Subcutaneous abdominal adipose tissue (tissue), 5 donors: ENCODE measurements at regions not wholly inside any gene's neighbourhood (a gene's known extent, or its start where the extent isn't known, plus 50 kb on each side); places are given as distances from the start of the nearest gene placed in this dataset.

ENCODE experiments used
- H3K27ac ChIP-seq: one replicate; pipeline ENCODE4 v1.7.0; 2013; ENCODE audit warnings: low read depth, mild to moderate bottlenecking, inconsistent platforms, low read length, moderate library complexity
- H3K27me3 ChIP-seq, 5 donors: one replicate each; pipeline ENCODE4 v1.7.0; 2013; ENCODE audit warnings: low read length in 5 of 5, inconsistent platforms in 1 of 5; ENCODE audit not compliant: control insufficient read depth in 5 of 5, insufficient read depth in 4 of 5
- H3K36me3 ChIP-seq, 5 donors: one replicate each; pipeline ENCODE4 v1.7.0; 2013; ENCODE audit warnings: low read length in 5 of 5; ENCODE audit not compliant: control insufficient read depth in 5 of 5, insufficient read depth in 5 of 5
- H3K4me1 ChIP-seq, 5 donors: one replicate each; pipeline ENCODE4 v1.7.0; 2013; ENCODE audit warnings: low read length in 5 of 5, mild to moderate bottlenecking in 3 of 5, moderate library complexity in 1 of 5; ENCODE audit not compliant: control insufficient read depth in 5 of 5, insufficient read depth in 5 of 5
- H3K4me3 ChIP-seq, 5 donors: one replicate each; pipeline ENCODE4 v1.7.0; 2013; ENCODE audit warnings: low read length in 5 of 5, low read depth in 1 of 5
- H3K9ac ChIP-seq, 5 donors: one replicate each; pipeline ENCODE4 v1.7.0; 2013; ENCODE audit warnings: low read length in 5 of 5, mild to moderate bottlenecking in 4 of 5, moderate library complexity in 3 of 5
- H3K9me3 ChIP-seq, 5 donors: one replicate each; pipeline ENCODE4 v1.7.0; 2013; ENCODE audit warnings: low read length in 5 of 5; ENCODE audit not compliant: control insufficient read depth in 5 of 5
- donor health status: healthy.
- donor health status: healthy.
- donor health status: healthy.
- donor health status: healthy.
- donor health status: healthy.

DNA sequence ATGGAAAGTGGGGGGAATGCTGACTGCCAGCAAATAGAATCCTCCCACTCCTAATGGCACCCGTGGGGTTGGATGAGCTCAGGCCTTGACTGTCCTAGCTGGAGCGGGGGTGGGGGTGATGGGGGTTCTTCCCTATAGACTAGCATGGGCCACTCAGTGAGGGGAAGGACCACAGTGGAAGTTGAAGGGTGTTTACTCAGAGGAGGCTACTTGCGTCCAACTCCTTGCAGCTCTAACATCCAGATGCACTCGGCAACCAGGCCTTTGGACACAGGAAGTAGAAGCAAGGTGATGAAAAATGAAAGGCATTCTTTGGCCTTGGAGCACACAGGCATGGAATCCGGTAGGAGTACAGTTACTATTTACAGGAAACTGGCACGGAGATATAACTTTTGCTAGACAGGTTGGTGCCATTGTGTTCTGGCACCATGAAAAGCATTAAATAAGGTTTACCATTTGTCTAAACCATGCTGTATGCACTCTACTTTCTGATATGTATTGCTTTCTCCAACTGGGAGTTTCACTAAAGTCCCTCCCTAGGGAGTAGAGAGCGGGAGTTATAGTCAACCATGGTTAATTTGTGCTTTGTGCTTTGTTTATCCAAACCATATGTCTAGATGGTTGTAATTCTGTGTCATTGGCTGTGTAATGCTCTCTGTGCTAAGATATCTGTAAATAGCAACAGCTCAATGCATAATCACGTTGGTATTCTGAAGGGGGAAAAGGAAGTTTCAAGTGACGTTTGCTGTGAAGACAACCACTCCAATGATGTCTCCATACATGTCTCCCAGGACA lies 125.3 kb downstream of the TSHZ3 start:
- no peaks in the 10 kb centered on the region for H3K4me1 ChIP-seq
- H3K36me3 ChIP-seq: no peaks in the 10 kb centered on the region
- no peaks in the 10 kb centered on the region for H3K27me3 ChIP-seq
- no peaks in the 10 kb centered on the region for H3K9me3 ChIP-seq
- H3K27ac ChIP-seq: no peak overlapping the region
- no peak overlapping the region for H3K4me3 ChIP-seq
- no peak overlapping the region for H3K9ac ChIP-seq

DNA sequence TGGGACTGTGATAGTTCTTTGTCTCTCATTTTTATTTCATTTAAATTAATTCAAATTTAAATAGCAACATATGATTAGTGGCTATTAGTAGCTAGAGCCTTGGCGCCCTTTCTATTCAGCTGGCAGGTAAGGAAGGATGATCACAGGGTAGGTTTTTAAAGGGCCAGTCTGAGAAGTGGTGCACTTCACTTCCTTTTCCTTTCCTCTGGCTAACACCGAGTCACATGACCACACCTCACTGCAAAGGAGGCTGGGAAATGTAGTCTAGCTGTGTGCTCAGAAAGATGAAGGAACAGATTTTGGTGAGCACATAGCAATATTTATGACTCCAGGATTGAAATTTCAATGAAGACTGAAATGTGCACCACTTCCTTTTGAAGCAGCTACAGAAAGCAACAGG lies 128.7 kb downstream of the TSHZ3 start:
- Histone ChIP-seq H3K4me3 (no peak overlapping the region), H3K9me3 (no peaks in the 10 kb centered on the region), H3K27ac (no peak overlapping the region), H3K9ac (no peak overlapping the region), H3K4me1 (no peaks in the 10 kb centered on the region), H3K36me3 (no peaks in the 10 kb centered on the region), H3K27me3 (no peaks in the 10 kb centered on the region)

- Histone ChIP-seq H3K4me3 (no peak overlapping the region), H3K27ac (no peak overlapping the region), H3K9me3 (no peaks in the 10 kb centered on the region), H3K9ac (no peak overlapping the region), H3K36me3 (no peaks in the 10 kb centered on the region), H3K4me1 (peaks cover 0 to 9% (median 0%) of the 10 kb centered on the region in 5 donors), H3K27me3 (no peaks in the 10 kb centered on the region)
Observed at GRCh38 chr19:31214997-31215396, 134.2 kb downstream of the TSHZ3 start.

GRCh38 chr19:31214086-31214485 lies 135.2 kb downstream of the TSHZ3 start:
- Histone ChIP-seq H3K36me3 (no peaks in the 10 kb centered on the region), H3K9ac (no peak overlapping the region), H3K4me3 (no peak overlapping the region), H3K27me3 (no peaks in the 10 kb centered on the region), H3K27ac (no peak overlapping the region), H3K4me1 (peaks cover 0 to 9% (median 0%) of the 10 kb centered on the region in 5 donors), H3K9me3 (no peaks in the 10 kb centered on the region)

DNA sequence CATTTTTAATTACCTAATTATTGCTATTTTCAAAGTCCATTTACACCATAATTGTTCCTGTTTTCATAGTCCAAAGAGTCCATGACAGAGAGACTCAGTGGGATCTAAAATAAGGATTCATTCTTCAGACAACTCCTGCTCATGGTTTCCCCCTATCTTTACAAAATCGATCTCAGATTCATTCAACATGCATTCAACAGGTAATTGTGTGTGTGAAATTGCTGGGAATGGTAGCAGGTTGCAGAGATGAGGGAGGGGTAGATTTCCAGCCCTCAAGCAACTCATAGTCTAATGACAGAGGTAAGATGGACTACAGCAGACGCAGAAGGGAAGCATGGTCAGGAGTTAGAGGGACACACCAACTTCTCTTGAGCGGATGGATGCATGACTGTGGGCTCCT lies 138.1 kb downstream of the TSHZ3 start:
- Histone ChIP-seq H3K4me1 (peaks cover 0 to 9% (median 0%) of the 10 kb centered on the region in 5 donors), H3K4me3 (no peak overlapping the region), H3K9ac (no peak overlapping the region), H3K9me3 (no peaks in the 10 kb centered on the region), H3K27me3 (no peaks in the 10 kb centered on the region), H3K27ac (no peak overlapping the region), H3K36me3 (no peaks in the 10 kb centered on the region)

- no peak overlapping the region for H3K27ac ChIP-seq
- no peaks in the 10 kb centered on the region for H3K9me3 ChIP-seq
- no peaks in the 10 kb centered on the region for H3K4me1 ChIP-seq
- no peak overlapping the region for H3K9ac ChIP-seq
- peaks cover 0 to 3% (median 0%) of the 10 kb centered on the region in 5 donors for H3K27me3 ChIP-seq
- no peaks in the 10 kb centered on the region for H3K36me3 ChIP-seq
- H3K4me3 ChIP-seq: no peak overlapping the region
Observed at GRCh38 chr19:31205887-31206518, 143.2 kb downstream of the TSHZ3 start.

DNA sequence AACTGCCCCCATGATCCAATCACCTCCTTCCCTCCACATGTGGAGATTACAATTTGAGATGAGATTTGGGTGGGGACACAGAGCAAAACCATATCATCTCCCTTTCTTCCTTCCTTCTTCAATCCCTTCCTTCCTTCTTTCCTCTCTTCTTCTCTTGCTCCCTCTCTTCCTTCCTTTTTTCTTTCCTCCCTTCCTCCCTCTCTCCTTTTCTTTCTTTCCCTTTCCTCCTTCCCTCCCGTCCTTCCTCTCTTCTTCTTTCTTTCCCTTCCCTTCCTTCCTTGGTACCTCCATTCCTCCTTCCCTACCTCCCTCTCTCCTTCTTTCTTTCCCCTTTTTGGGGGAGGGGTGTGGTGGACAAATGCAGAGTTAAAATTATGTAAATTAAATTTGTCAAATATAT lies 145.1 kb downstream of the TSHZ3 start:
- H3K4me3 ChIP-seq: no peak overlapping the region
- H3K9me3 ChIP-seq: no peaks in the 10 kb centered on the region
- no peaks in the 10 kb centered on the region for H3K4me1 ChIP-seq
- H3K27me3 ChIP-seq: peaks cover 0 to 3% (median 0%) of the 10 kb centered on the region in 5 donors
- no peak overlapping the region for H3K27ac ChIP-seq
- H3K36me3 ChIP-seq: no peaks in the 10 kb centered on the region
- no peak overlapping the region for H3K9ac ChIP-seq

- H3K9ac ChIP-seq: no peak overlapping the region
- H3K36me3 ChIP-seq: no peaks in the 10 kb centered on the region
- H3K9me3 ChIP-seq: peaks cover 0 to 4% (median 0%) of the 10 kb centered on the region in 5 donors
- no peak overlapping the region for H3K27ac ChIP-seq
- no peaks in the 10 kb centered on the region for H3K4me1 ChIP-seq
- H3K27me3 ChIP-seq: no peaks in the 10 kb centered on the region
- no peak overlapping the region for H3K4me3 ChIP-seq
Observed at GRCh38 chr19:31185261-31185660, 164.0 kb downstream of the TSHZ3 start.

GRCh38 chr19:31181535-31181934 lies 167.7 kb downstream of the TSHZ3 start:
- Histone ChIP-seq H3K36me3 (no peaks in the 10 kb centered on the region), H3K27ac (no peak overlapping the region), H3K4me1 (no peaks in the 10 kb centered on the region), H3K9ac (no peak overlapping the region), H3K4me3 (no peak overlapping the region), H3K27me3 (peaks cover 0 to 4% (median 0%) of the 10 kb centered on the region in 5 donors), H3K9me3 (peaks cover 0 to 6% (median 3%) of the 10 kb centered on the region in 5 donors)

GRCh38 chr19:31180907-31181306 lies 168.3 kb downstream of the TSHZ3 start:
- peaks cover 0 to 7% (median 4%) of the 10 kb centered on the region in 5 donors for H3K9me3 ChIP-seq
- no peaks in the 10 kb centered on the region for H3K36me3 ChIP-seq

More at GRCh38 chr19:31180907-31181306, 168.3 kb downstream of the TSHZ3 start:
- H3K4me1 ChIP-seq: no peaks in the 10 kb centered on the region
- H3K27ac ChIP-seq: no peak overlapping the region
- H3K27me3 ChIP-seq: peaks cover 0 to 4% (median 0%) of the 10 kb centered on the region in 5 donors
- no peak overlapping the region for H3K9ac ChIP-seq
- no peak overlapping the region for H3K4me3 ChIP-seq
